VCaP (cell line): ENCODE measurements at regions not wholly inside any gene's neighbourhood (a gene's known extent, or its start where the extent isn't known, plus 50 kb on each side); places are given as distances from the start of the nearest gene placed in this dataset.

ENCODE experiments used
- H3K27ac ChIP-seq: fragments of 450-650 bp; 2 replicates; pipeline ENCODE4 v1.5.1; 2017
- CTCF ChIP-seq: fragments of 450-650 bp; conservative IDR thresholded peaks from 2 replicates; pipeline ENCODE4 v1.5.1; 2017; ENCODE audit warnings: mild to moderate bottlenecking, moderate library complexity

- H3K27ac ChIP-seq: no peak overlapping the region
- TF ChIP-seq CTCF: no peak
Observed at GRCh38 chr3:178152031-178152806, 384.0 kb upstream of the KCNMB2 start.

- no peak overlapping the region for H3K27ac ChIP-seq
- no peak for TF ChIP-seq CTCF
Observed at GRCh38 chr3:178152988-178153387, 383.2 kb upstream of the KCNMB2 start.

GRCh38 chr3:178155521-178155920, 380.7 kb upstream of the KCNMB2 start:
- no peak overlapping the region for H3K27ac ChIP-seq
- TF ChIP-seq CTCF: 0 out of 2 replicates have a peak, but pooled peaks have one; percentile 5

GRCh38 chr3:178156301-178156700, 379.9 kb upstream of the KCNMB2 start:
- no peak for TF ChIP-seq CTCF
- no peak overlapping the region for H3K27ac ChIP-seq

GRCh38 chr3:178159691-178160220, 376.5 kb upstream of the KCNMB2 start:
- no peak overlapping the region for H3K27ac ChIP-seq
- TF ChIP-seq CTCF: no peak

GRCh38 chr3:178169421-178169820, 366.8 kb upstream of the KCNMB2 start:
- H3K27ac ChIP-seq: no peak overlapping the region
- no peak for TF ChIP-seq CTCF

- H3K27ac ChIP-seq: peak overlapping the region; percentile 13; the same call in 1 of the 2 replicates
- no peak for TF ChIP-seq CTCF
Observed at GRCh38 chr3:178170698-178171535, 365.3 kb upstream of the KCNMB2 start.
